ENCODE measurements at regions not wholly inside any gene's neighbourhood (a gene's known extent, or its start where the extent isn't known, plus 50 kb on each side); places are given as distances from the start of the nearest gene placed in this dataset.
A peak's percentile ranks its signal among the peaks of the same experiment; 100 is the strongest.

DNA sequence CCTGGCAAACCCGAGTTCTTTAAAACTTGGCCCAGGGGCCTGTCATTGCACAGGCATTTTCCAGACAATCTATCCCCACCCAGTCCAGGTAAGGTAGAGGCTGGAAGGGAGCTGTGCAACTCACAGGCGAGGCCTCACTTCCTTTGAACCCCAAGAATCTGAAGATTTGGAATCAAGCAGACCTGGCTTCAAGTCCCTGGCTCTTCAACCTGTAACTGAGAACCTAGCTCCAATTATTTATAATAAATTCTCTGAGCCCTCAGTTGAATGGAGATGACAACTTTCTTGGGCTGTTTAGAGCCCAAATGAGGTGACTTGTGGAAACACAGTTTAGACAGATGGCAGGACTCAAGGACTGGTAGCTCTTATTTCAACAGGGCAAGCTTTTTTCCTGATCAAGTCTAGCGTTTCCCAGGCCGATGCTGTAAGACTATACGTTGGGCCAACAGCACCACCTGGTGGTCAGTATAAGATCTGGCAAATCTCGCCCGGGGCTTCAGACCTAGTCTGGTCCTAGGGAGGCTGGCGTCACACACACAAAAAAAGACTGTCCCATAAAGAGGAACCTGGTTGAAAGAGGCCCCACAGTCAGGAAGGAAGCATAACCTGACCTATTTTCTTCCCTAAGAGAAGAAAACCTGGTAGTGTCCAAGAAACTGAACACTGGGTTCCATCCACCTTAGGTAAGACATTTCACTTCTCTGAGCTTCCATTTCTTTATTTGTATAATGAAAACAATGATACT lies 117.9 kb downstream of the C17orf67 start:
- Histone ChIP-seq H2AFZ (ENCODE audit: low read depth, low read length) (no peak overlapping the region), H3K4me3 (replicated peaks in 1 of 3; ENCODE audit: insufficient read depth in 1 of 3, low read depth in 1 of 3, low read length in 3 of 3) (no peak overlapping the region), H3K9me3 (replicated peaks; ENCODE audit: control insufficient read depth, insufficient read depth, low read length) (no peaks in the 10 kb centered on the region), H3K79me2 (ENCODE audit: control insufficient read depth, insufficient read depth, low read length) (no peaks in the 10 kb centered on the region), H3K27me3 (ENCODE audit: control insufficient read depth in 2 of 2, insufficient read depth in 2 of 2, low read length in 2 of 2) (peaks cover 0 to 2% of the 10 kb centered on the region in 2 experiments), H3K9me1 (replicated peaks; ENCODE audit: control insufficient read depth, extremely low read depth, insufficient read depth, low read length) (no peaks in the 10 kb centered on the region), H3K4me1 (ENCODE audit: control insufficient read depth, extremely low read depth, insufficient read depth, low read length) (no peaks in the 10 kb centered on the region), H3K9ac (replicated peaks; ENCODE audit: extremely low read depth, insufficient read depth, low read length) (no peak overlapping the region), H4K20me1 (replicated peaks; ENCODE audit: control insufficient read depth, extremely low read depth, insufficient read depth, low read length) (no peaks in the 10 kb centered on the region), H3K36me3 (ENCODE audit: control insufficient read depth in 2 of 2, extremely low read depth in 1 of 2, insufficient read depth in 2 of 2, low read length in 2 of 2) (no peaks in the 10 kb centered on the region), H3K4me2 (ENCODE audit: insufficient read depth, low read length) (no peak overlapping the region), H3K27ac (ENCODE audit: insufficient read depth, low read depth, low read length) (no peak overlapping the region)
- POLR2A ChIA-PET, result interaction anchor here (0.6 to 1.3 kb wide), 2 partner anchors 16 to 256 kb away, joined by 4 read pairs; no protein-coding TSS in a partner anchor
- BruUV-seq (replicated peaks), result no TSS peak
- dilution Hi-C loops (cut with MboI; ENCODE audit: extremely low pct_ligation_motif_present, low sequenced_read_pairs) (loop anchor here (25.0 kb wide), 1 partner anchor 128 kb away; the partner anchor contains the start of gene NOG), intact Hi-C loops (cut with micrococcal nuclease) (loop anchor here (1.0 kb wide), 8 partner anchors 36 to 870 kb away; no protein-coding TSS in a partner anchor)
- DNase-seq (ENCODE audit: low read depth, low spot score), result peak; percentile 74
- no peak for TF ChIP-seq MYC (IDR thresholded peaks at IDR 0.05; ENCODE audit: low read depth, low read length)
- no peak for TF ChIP-seq GATA2 (IDR thresholded peaks at IDR 0.05; ENCODE audit: insufficient read depth, insufficient read length, low read depth, low read length)
- TF ChIP-seq, protein P1, sequence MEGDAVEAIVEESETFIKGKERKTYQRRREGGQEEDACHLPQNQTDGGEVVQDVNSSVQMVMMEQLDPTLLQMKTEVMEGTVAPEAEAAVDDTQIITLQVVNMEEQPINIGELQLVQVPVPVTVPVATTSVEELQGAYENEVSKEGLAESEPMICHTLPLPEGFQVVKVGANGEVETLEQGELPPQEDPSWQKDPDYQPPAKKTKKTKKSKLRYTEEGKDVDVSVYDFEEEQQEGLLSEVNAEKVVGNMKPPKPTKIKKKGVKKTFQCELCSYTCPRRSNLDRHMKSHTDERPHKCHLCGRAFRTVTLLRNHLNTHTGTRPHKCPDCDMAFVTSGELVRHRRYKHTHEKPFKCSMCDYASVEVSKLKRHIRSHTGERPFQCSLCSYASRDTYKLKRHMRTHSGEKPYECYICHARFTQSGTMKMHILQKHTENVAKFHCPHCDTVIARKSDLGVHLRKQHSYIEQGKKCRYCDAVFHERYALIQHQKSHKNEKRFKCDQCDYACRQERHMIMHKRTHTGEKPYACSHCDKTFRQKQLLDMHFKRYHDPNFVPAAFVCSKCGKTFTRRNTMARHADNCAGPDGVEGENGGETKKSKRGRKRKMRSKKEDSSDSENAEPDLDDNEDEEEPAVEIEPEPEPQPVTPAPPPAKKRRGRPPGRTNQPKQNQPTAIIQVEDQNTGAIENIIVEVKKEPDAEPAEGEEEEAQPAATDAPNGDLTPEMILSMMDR (IDR thresholded peaks at IDR 0.05; ENCODE audit: extremely low read depth in 1 of 2, insufficient read depth in 1 of 2, low read depth in 1 of 2, low read length in 2 of 2), result peak; percentile 75 to 80
- TF ChIP-seq, protein P2, sequence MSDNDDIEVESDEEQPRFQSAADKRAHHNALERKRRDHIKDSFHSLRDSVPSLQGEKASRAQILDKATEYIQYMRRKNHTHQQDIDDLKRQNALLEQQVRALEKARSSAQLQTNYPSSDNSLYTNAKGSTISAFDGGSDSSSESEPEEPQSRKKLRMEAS (IDR thresholded peaks at IDR 0.05; ENCODE audit: insufficient read depth, insufficient read length), result no peak
- FAIRE-seq, result peak; percentile 99
- CTCF ChIA-PET, result interaction anchor here (0.5 to 7.0 kb wide), 100 partner anchors 9 to 1188 kb away, joined by 3 to 473 read pairs (median 5); partner anchors contain the start of genes NOG and PCTP
